Stimulated activated naive CD8-positive, alpha-beta T cell treated with anti-CD3 and anti-CD28 coated beads, Interleukin-15, Interleukin-2, amounts not matched to agents 100 ng/mL and 50 ng/mL, for 24 hours (primary cell): ENCODE measurements at regions not wholly inside any gene's neighbourhood (a gene's known extent, or its start where the extent isn't known, plus 50 kb on each side); places are given as distances from the start of the nearest gene placed in this dataset.

Experiments used
- H3K27ac Mint-ChIP-seq: one replicate; pipeline ENCODE4 v1.8.0; 2021; ENCODE audit warnings: mild to moderate bottlenecking, mixed read lengths
- H3K27me3 Mint-ChIP-seq: one replicate; pipeline ENCODE4 v1.8.0; 2021; ENCODE audit warnings: mixed read lengths
- H3K36me3 Mint-ChIP-seq: one replicate; pipeline ENCODE4 v1.8.0; 2021; ENCODE audit warnings: low read depth, mixed read lengths
- H3K4me1 Mint-ChIP-seq: one replicate; pipeline ENCODE4 v1.8.0; 2021; ENCODE audit warnings: low read depth, mixed read lengths
- H3K4me3 Mint-ChIP-seq: one replicate; pipeline ENCODE4 v1.8.0; 2021; ENCODE audit warnings: mild to moderate bottlenecking, mixed read lengths
- H3K9me3 Mint-ChIP-seq: one replicate; pipeline ENCODE4 v1.8.0; 2021; ENCODE audit warnings: mixed read lengths

DNA sequence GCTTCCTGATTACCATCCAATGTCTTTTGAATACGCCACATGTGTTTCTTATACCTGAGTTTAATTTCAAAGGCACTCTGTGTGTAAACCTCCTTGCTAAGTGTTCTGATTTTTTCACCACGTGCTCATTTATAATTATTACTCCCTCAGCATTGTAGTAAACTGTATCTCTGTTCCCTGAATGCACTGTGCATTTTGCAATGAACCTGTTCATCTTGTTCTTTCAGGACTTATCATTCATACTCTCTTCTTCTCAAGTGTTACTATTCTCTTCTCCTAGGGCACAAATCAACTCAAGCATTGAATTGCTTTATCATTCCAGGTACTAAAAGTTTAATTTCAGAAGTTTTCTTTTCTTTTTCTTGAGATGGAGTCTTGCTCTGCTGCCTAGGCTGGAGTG lies 383.4 kb upstream of the TRIB2 start:
- H3K36me3 Mint-ChIP-seq = no peaks in the 10 kb centered on the region
- peaks cover 16% of the 10 kb centered on the region for H3K27me3 Mint-ChIP-seq
- no peak overlapping the region for H3K4me3 Mint-ChIP-seq
- H3K4me1 Mint-ChIP-seq = peaks cover 10% of the 10 kb centered on the region
- no peak overlapping the region for H3K27ac Mint-ChIP-seq
- no peaks in the 10 kb centered on the region for H3K9me3 Mint-ChIP-seq

DNA sequence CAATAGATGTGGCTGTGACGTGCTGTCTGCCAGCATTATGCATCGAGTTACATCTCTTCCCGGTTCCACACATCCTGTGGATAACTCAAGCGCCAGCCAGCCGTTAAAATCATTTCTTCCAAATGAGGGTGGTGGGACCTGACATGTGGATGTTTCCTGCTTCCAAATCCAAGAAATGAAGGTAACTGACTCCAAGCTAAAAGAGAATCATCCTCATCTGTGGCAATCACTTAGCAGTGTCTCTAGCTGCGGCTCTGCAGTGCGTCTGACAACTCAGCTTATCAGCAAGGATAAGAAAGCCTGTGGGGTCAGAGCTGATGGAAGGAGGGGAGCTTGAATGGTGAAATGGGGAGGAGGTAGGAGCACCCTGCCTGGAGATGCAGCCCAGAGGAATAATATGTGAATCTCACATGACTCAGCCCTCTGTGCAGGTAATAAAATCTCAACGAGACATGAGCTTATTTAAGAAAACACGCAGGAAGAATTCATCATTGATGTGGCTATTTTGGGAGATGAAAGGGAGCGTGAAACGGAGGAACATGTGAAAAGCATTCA lies 382.2 kb upstream of the TRIB2 start:
- peaks cover 10% of the 10 kb centered on the region for H3K4me1 Mint-ChIP-seq
- no peak overlapping the region for H3K4me3 Mint-ChIP-seq
- H3K27ac Mint-ChIP-seq = no peak overlapping the region

DNA sequence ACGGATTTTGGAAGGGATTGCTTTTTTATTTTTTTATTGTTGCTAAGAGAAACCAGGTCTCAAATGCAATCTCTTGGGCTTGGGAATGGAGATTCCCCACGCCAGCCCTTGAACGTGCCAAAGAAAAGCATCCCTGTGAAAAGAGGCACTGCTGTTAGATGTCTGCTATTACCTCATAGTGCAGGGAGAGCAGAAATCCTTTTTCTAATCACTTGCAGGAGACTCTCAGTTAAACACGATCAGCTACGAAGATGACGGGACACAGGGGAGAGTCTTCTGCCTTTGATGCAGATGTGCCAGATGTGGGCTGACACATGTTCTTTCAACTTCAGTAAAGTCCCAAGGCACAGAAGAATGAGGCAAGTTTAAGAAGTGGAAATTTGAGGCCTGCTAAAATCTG lies 381.6 kb upstream of the TRIB2 start:
- H3K4me1 Mint-ChIP-seq = peaks cover 10% of the 10 kb centered on the region

More for the DNA sequence above, 382.2 kb upstream of the TRIB2 start:
- peaks cover 16% of the 10 kb centered on the region for H3K27me3 Mint-ChIP-seq
- no peaks in the 10 kb centered on the region for H3K9me3 Mint-ChIP-seq
- H3K36me3 Mint-ChIP-seq = no peaks in the 10 kb centered on the region

DNA sequence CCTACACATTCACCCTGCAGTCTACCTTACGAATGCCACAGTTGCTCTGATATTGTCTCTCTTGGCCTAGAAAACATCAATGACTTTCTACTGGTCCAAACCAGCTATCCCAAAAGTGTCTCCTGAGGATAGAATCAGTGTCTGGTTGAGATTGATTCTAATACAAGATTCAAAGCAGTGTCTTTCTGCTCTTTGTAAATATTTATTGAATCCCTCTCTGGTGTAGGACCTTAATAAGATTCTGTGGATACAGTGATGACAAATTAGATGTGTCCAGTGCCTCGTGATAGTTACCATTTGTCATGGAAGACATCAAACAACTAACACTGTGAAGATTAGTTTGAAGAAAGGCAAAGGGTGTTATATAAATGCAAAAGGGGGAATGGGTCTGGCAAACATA lies 380.7 kb upstream of the TRIB2 start:
- Mint-ChIP-seq H3K27ac (no peak overlapping the region), H3K36me3 (no peaks in the 10 kb centered on the region), H3K4me3 (no peak overlapping the region), H3K9me3 (no peaks in the 10 kb centered on the region), H3K4me1 (peaks cover 10% of the 10 kb centered on the region), H3K27me3 (peaks cover 16% of the 10 kb centered on the region)

More for the DNA sequence above, 381.6 kb upstream of the TRIB2 start:
- no peaks in the 10 kb centered on the region for H3K9me3 Mint-ChIP-seq
- H3K4me3 Mint-ChIP-seq = no peak overlapping the region
- H3K36me3 Mint-ChIP-seq = no peaks in the 10 kb centered on the region
- no peak overlapping the region for H3K27ac Mint-ChIP-seq
- H3K27me3 Mint-ChIP-seq = peaks cover 16% of the 10 kb centered on the region

DNA sequence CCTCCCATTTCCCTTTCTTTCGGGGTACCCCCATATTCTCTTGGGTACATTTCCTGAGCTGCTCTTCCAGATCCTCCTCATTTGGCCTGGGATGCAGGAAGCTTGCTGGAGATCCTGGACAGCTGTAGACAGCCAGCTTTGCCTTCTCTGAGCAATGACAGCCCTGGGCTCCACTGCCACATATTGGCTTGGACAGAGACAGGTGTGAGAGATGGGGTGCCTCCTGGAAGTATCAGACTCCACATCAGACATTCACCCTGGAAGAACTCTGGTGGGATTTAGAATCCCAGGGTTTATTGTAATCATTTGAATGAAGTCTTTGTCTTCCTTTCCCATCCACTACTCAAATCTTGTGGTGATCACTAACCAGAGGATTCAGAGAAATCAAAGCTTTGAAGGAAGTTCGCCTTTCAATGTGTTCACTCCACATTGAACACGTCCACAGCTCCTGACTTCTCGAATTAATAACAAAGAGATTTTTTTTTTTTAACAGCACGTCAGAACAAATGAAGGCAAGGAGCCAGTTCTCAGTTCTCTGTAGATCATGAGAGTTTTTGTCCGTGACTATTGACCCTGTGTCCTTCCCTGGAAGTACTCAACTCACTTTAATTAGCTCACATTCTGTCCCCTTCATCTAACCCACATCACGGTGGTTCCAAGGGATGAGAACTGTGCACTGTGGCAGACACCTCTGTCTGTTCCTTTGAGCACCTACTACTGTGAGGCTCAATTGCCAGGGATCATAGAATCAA lies 377.6 kb upstream of the TRIB2 start:
- peaks cover 10% of the 10 kb centered on the region for H3K4me1 Mint-ChIP-seq
- H3K4me3 Mint-ChIP-seq = no peak overlapping the region
- H3K27ac Mint-ChIP-seq = no peak overlapping the region
- peaks cover 4% of the 10 kb centered on the region for H3K9me3 Mint-ChIP-seq
- H3K27me3 Mint-ChIP-seq = peaks cover 13% of the 10 kb centered on the region
- no peaks in the 10 kb centered on the region for H3K36me3 Mint-ChIP-seq

DNA sequence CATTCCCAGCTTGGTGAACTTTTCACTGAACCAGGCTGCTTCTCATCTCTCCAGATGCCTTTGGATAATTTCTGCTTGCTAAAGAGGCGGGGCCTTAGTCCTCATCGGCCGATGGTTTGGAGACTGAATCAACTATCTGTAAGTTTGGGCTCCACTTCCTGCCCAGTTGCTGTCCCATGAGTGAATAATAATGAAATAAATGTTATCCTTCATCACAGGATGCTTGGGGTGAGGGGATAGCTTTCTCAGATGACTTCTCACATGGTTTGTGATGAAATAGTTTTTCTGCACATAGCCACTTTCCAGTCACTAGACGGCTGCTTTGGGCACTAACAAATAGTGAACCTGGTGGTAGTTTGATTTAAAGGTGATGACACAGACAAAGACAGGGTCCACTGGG lies 376.6 kb upstream of the TRIB2 start:
- no peak overlapping the region for H3K27ac Mint-ChIP-seq
- peaks cover 10% of the 10 kb centered on the region for H3K9me3 Mint-ChIP-seq
- H3K36me3 Mint-ChIP-seq = no peaks in the 10 kb centered on the region
- no peaks in the 10 kb centered on the region for H3K4me1 Mint-ChIP-seq
- no peak overlapping the region for H3K4me3 Mint-ChIP-seq
- peaks cover 5% of the 10 kb centered on the region for H3K27me3 Mint-ChIP-seq

DNA sequence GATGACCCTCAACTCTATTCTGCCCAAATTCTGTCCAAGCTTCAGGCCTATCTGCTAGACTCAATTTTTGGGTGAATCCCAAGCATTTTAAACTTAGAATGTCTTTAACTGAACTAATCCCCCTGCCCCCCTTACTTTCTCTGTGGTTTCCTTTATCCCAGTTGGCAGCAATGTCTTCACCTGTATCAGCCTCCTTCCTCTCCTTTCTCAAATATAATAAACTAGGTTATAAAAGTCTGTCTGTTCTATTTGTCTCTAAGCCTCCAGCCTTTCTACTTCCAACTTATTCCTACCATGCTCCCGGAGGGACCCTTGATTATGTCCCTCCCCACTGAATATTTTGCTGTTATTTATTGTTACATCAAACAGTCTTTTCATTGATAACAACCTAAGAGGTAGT lies 375.5 kb upstream of the TRIB2 start:
- Mint-ChIP-seq H3K27me3 (peaks cover 5% of the 10 kb centered on the region), H3K9me3 (peaks cover 10% of the 10 kb centered on the region), H3K27ac (no peak overlapping the region), H3K4me3 (no peak overlapping the region), H3K36me3 (no peaks in the 10 kb centered on the region), H3K4me1 (no peaks in the 10 kb centered on the region)

DNA sequence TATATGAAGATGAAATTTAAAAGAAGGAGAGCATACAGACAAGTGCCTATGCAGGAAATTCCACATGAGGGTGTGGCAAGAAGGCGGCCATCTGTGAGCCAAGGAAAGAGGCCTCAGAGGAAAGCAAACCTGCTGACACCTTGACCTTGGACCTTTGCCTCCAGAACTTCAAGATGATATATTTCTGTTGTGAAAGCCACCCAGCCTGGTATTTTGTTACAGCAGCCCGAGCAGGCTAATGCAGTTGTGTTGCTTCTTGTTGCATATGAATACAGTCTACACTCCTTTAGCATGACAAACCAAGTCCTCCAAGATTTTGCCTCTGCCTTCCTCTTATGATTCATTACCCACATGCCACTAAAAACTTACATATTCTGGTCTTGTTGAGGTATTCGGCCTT lies 374.8 kb upstream of the TRIB2 start:
- Mint-ChIP-seq H3K27me3 (peaks cover 5% of the 10 kb centered on the region), H3K4me3 (no peak overlapping the region), H3K27ac (no peak overlapping the region), H3K36me3 (no peaks in the 10 kb centered on the region), H3K9me3 (peaks cover 10% of the 10 kb centered on the region), H3K4me1 (peaks cover under 1% of the 10 kb centered on the region)

DNA sequence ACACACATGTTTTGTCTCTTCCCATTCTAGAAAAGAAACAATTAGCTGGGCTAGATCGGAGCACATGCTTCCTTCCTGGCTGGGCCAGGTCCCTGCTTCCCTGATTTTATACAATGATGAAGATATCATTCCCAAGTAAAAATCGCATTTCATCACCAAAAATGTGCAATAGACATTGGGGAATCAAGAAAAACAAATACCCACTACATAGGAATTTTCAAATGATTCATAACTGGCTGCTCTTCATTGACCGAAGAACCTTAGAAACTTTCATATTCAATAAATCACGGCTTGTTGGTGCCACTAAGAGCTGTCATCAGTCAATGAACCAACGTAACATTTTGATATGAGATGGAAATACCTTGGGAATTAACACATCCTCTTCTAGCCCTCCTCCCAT lies 373.6 kb upstream of the TRIB2 start:
- H3K9me3 Mint-ChIP-seq = peaks cover 10% of the 10 kb centered on the region
- H3K27ac Mint-ChIP-seq = no peak overlapping the region
- H3K27me3 Mint-ChIP-seq = no peaks in the 10 kb centered on the region
- H3K36me3 Mint-ChIP-seq = no peaks in the 10 kb centered on the region
- H3K4me3 Mint-ChIP-seq = no peak overlapping the region
- peaks cover 5% of the 10 kb centered on the region for H3K4me1 Mint-ChIP-seq

DNA sequence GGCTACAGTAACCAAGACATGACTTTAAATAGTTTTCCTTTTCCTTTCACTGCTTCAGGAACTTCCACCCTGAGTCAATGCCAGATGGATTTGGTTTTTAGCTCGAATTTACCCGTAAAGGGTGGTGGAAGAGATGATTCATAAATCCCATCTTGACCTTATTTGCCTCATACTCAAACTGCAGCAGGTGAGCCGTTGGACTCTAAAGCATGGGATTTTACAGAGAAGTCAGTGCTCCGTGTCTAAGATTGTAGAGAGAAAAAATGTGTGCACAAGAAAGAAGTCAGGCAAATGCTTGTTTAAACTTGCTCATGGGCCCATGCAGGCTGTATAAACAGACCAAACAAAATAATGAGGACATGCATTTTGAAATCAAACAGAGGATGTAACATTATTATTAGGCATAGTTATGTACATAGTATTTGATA lies 369.7 kb upstream of the TRIB2 start:
- no peak overlapping the region for H3K4me3 Mint-ChIP-seq
- no peaks in the 10 kb centered on the region for H3K27me3 Mint-ChIP-seq
- H3K9me3 Mint-ChIP-seq = peaks cover 10% of the 10 kb centered on the region
- no peaks in the 10 kb centered on the region for H3K36me3 Mint-ChIP-seq
- peaks cover 5% of the 10 kb centered on the region for H3K4me1 Mint-ChIP-seq
- H3K27ac Mint-ChIP-seq = no peak overlapping the region

DNA sequence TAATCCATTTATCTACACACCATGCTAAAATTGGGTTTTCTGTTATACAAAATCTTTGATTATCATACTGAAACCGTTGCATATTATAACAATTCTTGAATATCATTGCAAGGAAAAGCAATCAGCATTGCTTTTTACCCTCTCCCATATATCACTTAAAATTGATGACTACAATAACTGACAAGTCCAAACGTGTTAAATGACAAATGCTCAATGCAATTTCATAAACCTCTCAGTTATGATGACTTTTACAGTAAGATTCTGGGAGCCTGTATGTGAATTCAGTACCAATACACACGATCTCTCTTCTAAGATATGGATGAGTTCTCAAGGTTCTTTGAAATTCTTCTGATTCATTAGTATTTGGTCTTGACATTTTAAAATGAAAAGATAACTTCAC lies 368.5 kb upstream of the TRIB2 start:
- H3K36me3 Mint-ChIP-seq = no peaks in the 10 kb centered on the region
- H3K4me3 Mint-ChIP-seq = no peak overlapping the region
- H3K27me3 Mint-ChIP-seq = no peaks in the 10 kb centered on the region
- no peak overlapping the region for H3K27ac Mint-ChIP-seq
- H3K4me1 Mint-ChIP-seq = peaks cover 5% of the 10 kb centered on the region
- peaks cover 6% of the 10 kb centered on the region for H3K9me3 Mint-ChIP-seq

DNA sequence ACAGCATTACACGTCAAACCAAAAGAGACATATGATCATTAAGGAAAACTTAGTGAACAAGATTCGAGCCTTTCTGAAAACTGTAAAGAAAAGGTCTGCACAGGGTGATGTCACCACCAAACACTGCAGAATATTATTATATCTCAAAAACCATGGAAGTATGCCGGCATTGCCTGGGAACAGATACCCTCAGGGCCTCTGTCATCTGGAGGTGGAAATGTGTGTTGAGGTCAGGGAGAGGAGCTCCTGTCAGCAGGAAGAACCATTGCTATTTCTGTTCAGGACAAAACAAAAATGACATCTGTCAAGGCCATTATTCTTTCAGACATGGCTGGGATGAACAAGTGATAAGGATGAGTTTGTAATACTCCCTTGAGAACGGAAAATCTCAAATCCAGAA lies 365.9 kb upstream of the TRIB2 start:
- Mint-ChIP-seq H3K9me3 (no peaks in the 10 kb centered on the region), H3K4me1 (peaks cover 5% of the 10 kb centered on the region), H3K27ac (no peak overlapping the region), H3K4me3 (no peak overlapping the region), H3K27me3 (no peaks in the 10 kb centered on the region), H3K36me3 (no peaks in the 10 kb centered on the region)

DNA sequence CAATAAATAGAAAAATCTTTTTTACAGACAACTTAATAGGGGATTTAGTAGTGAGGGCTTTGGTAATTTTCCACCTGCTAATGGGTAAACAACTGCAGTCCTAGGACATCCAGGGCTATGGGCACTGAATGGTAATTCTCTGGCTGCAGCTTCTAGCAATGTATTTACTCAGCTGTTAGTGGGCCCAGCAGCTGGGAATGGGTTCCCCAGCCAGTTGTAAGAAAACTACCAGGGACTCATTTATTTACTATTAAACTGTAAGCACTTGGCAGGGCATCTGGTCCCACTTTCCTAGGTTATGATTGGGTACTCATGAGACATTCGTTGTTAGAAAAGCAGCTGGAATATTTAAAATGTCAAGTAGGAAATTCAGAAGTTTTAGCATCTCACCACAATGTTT lies 363.8 kb upstream of the TRIB2 start:
- peaks cover 5% of the 10 kb centered on the region for H3K9me3 Mint-ChIP-seq
- H3K36me3 Mint-ChIP-seq = no peaks in the 10 kb centered on the region
- no peak overlapping the region for H3K4me3 Mint-ChIP-seq
- H3K4me1 Mint-ChIP-seq = no peaks in the 10 kb centered on the region
- H3K27me3 Mint-ChIP-seq = no peaks in the 10 kb centered on the region
- no peak overlapping the region for H3K27ac Mint-ChIP-seq

DNA sequence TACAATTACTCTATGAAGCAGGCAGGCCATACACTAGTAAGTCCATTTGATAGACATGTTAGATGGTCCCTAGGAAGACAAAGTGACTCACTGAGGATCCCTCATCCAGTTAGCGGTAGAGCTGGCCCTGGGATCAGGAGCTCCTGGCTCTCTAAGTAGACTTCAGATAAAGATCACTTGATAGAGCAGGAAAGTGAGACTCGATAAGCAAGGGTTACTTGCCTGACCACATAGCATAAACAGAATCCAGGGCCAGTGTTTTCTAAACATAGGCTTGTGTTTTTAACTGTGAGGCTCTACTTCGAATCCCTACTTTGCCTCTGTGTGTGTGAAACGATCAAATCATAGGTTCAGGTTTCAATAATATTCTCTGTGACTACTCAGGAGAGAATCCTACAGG lies 355.2 kb upstream of the TRIB2 start:
- peaks cover 1% of the 10 kb centered on the region for H3K36me3 Mint-ChIP-seq
- no peak overlapping the region for H3K4me3 Mint-ChIP-seq
- H3K27me3 Mint-ChIP-seq = no peaks in the 10 kb centered on the region
- H3K9me3 Mint-ChIP-seq = peaks cover 11% of the 10 kb centered on the region
- H3K27ac Mint-ChIP-seq = no peak overlapping the region
- H3K4me1 Mint-ChIP-seq = no peaks in the 10 kb centered on the region

DNA sequence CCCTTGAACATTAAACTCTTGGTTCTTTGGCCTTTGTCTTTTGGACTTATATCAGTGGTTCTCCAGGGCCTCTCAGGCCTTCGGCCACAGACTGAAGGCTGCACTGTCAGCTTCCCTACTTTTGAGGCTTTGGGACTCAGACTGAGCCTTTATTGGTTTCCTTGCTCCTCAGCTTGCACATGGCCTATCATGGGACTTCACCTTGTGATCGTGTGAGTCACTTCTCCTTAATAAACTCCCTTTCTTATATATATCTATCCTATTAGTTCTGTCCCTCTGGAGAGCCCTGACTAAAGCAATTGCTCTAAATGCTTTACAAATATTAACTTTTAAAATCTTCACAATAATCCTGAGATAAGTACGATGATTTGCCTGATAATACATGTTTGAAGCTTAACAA lies 353.6 kb upstream of the TRIB2 start:
- H3K27me3 Mint-ChIP-seq = no peaks in the 10 kb centered on the region
- peaks cover 13% of the 10 kb centered on the region for H3K9me3 Mint-ChIP-seq
- peaks cover 4% of the 10 kb centered on the region for H3K36me3 Mint-ChIP-seq
- H3K4me3 Mint-ChIP-seq = no peak overlapping the region
- H3K4me1 Mint-ChIP-seq = no peaks in the 10 kb centered on the region
- no peak overlapping the region for H3K27ac Mint-ChIP-seq

DNA sequence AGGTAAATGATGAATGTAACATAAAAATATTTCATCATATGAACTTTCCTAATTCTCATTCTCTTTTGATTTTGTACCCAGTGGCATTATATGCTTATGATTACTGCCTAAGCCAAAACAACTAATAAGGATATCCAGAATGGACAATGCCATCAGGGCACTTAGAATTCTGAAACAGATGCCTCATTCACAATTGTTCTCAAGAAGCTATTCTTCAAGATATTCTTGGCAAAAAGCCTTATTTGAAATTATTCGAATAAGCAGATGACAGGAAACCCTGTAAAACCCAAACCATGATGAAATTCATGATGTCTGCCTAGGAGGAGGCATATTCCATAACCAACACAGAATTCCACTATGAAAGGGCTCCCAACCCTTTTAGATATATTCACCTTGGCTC lies 353.2 kb upstream of the TRIB2 start:
- Mint-ChIP-seq H3K36me3 (peaks cover 4% of the 10 kb centered on the region), H3K27ac (no peak overlapping the region), H3K4me1 (no peaks in the 10 kb centered on the region), H3K4me3 (no peak overlapping the region), H3K27me3 (no peaks in the 10 kb centered on the region), H3K9me3 (peaks cover 13% of the 10 kb centered on the region)
